HG02884 (cell line): ENCODE measurements at regions not wholly inside any gene's neighbourhood (a gene's known extent, or its start where the extent isn't known, plus 50 kb on each side); places are given as distances from the start of the nearest gene placed in this dataset.
A peak's percentile ranks its signal among the peaks of the same experiment; 100 is the strongest.
"Not testable (repeated sequence)": the region's sequence is repeated elsewhere in the genome, so short reads cannot be mapped to it uniquely, and the experiment has no call there.

Source experiments
- ATAC-seq: cut with Tn5 transposase; IDR thresholded peaks from one replicate; pipeline ENCODE4 v1.9.1; 2021; ENCODE audit warnings: mild to moderate bottlenecking, moderate library complexity; ENCODE audit not compliant: unreplicated experiment

GRCh38 chr6:22153384-22154158, 143.3 kb downstream of the PRL start:
- no peak for ATAC-seq

GRCh38 chr6:22155551-22155950, 141.3 kb downstream of the PRL start:
- ATAC-seq, result no peak

GRCh38 chr6:22157233-22157632, 139.6 kb downstream of the PRL start:
- ATAC-seq, result no peak

- no peak for ATAC-seq
Measured at GRCh38 chr6:22164236-22164635, 132.6 kb downstream of the PRL start.

- ATAC-seq, result not testable (repeated sequence)
Measured at GRCh38 chr6:22171006-22171405, 125.8 kb downstream of the PRL start.

GRCh38 chr6:22171885-22172284, 125.0 kb downstream of the PRL start:
- ATAC-seq, result not testable (repeated sequence)

- no peak for ATAC-seq
Measured at GRCh38 chr6:22173311-22173710, 123.5 kb downstream of the PRL start.

- not testable (repeated sequence) for ATAC-seq
Measured at GRCh38 chr6:22180250-22180649, 116.6 kb downstream of the PRL start.

GRCh38 chr6:22184371-22184770, 112.5 kb downstream of the PRL start:
- ATAC-seq, result no peak

GRCh38 chr6:22189946-22190345, 106.9 kb downstream of the PRL start:
- no peak for ATAC-seq

- ATAC-seq, result peak; percentile 59
Measured at GRCh38 chr6:22194188-22194921, 102.5 kb downstream of the PRL start.

- ATAC-seq, result no peak
Measured at GRCh38 chr6:22199771-22200170, 97.1 kb downstream of the PRL start.

GRCh38 chr6:22204153-22204552, 92.7 kb downstream of the PRL start:
- ATAC-seq, result no peak

- ATAC-seq, result no peak
Measured at GRCh38 chr6:22205266-22205665, 91.6 kb downstream of the PRL start.

- ATAC-seq, result no peak
Measured at GRCh38 chr6:22206106-22206505, 90.7 kb downstream of the PRL start.

- no peak for ATAC-seq
Measured at GRCh38 chr6:22208026-22208425, 88.8 kb downstream of the PRL start.

GRCh38 chr6:22214314-22214713, 82.5 kb downstream of the PRL start:
- no peak for ATAC-seq

- ATAC-seq, result not testable (repeated sequence)
Measured at GRCh38 chr6:22215474-22215873, 81.4 kb downstream of the PRL start.

- ATAC-seq, result no peak
Measured at GRCh38 chr6:22218410-22218809, 78.4 kb downstream of the PRL start.

- no peak for ATAC-seq
Measured at GRCh38 chr6:22219925-22220324, 76.9 kb downstream of the PRL start.

GRCh38 chr6:22221211-22221610, 75.6 kb downstream of the PRL start:
- no peak for ATAC-seq

GRCh38 chr6:22221630-22222029, 75.2 kb downstream of the PRL start:
- ATAC-seq, result no peak
